Activated CD8-positive, alpha-beta T cell treated with anti-CD3 and anti-CD28 coated beads, Interleukin-2, amount 10 ng/mL, durations not matched to agents 7 days and 5 days (primary cell): ENCODE measurements at regions not wholly inside any gene's neighbourhood (a gene's known extent, or its start where the extent isn't known, plus 50 kb on each side); places are given as distances from the start of the nearest gene placed in this dataset.
"Not testable (repeated sequence)": the region's sequence is repeated elsewhere in the genome, so short reads cannot be mapped to it uniquely, and the experiment has no call there.

Experiments used
- ATAC-seq: fragments of 150-1000 bp; cut with Tn5 transposase; one replicate; pipeline ENCODE4 v1.10.0; 2021; ENCODE audit warnings: moderate library complexity
- CTCF ChIA-PET: fragments of 350-600 bp; sonication (Branson Sonifier 250); formaldehyde crosslinking; loops from one replicate; lab custom pipeline; 2021; ENCODE audit warnings: antibody characterized with exemption; lab: Charles Lee
- POLR2A ChIA-PET: fragments of 350-600 bp; sonication (Branson Sonifier 250); formaldehyde crosslinking; loops from one replicate; lab custom pipeline; 2021; ENCODE audit warnings: antibody characterized with exemption; lab: Charles Lee
- DNase-seq: peaks from one replicate; pipeline ENCODE4 v3.0.0-alpha.2; 2020
- H3K27ac Mint-ChIP-seq: one replicate; pipeline ENCODE4 v1.8.0; 2021; ENCODE audit warnings: mild to moderate bottlenecking, mixed read lengths
- H3K27me3 Mint-ChIP-seq: one replicate; pipeline ENCODE4 v1.8.0; 2021; ENCODE audit warnings: low read depth, mixed read lengths
- H3K36me3 Mint-ChIP-seq: one replicate; pipeline ENCODE4 v1.8.0; 2021; ENCODE audit warnings: low read depth, mixed read lengths
- H3K4me1 Mint-ChIP-seq: one replicate; pipeline ENCODE4 v1.8.0; 2021; ENCODE audit warnings: low read depth, mixed read lengths
- H3K4me3 Mint-ChIP-seq: one replicate; pipeline ENCODE4 v1.8.0; 2021; ENCODE audit warnings: mild to moderate bottlenecking, mixed read lengths
- H3K9me3 Mint-ChIP-seq: one replicate; pipeline ENCODE4 v1.8.0; 2022; ENCODE audit warnings: mixed read lengths; ENCODE audit not compliant: insufficient read depth

DNA sequence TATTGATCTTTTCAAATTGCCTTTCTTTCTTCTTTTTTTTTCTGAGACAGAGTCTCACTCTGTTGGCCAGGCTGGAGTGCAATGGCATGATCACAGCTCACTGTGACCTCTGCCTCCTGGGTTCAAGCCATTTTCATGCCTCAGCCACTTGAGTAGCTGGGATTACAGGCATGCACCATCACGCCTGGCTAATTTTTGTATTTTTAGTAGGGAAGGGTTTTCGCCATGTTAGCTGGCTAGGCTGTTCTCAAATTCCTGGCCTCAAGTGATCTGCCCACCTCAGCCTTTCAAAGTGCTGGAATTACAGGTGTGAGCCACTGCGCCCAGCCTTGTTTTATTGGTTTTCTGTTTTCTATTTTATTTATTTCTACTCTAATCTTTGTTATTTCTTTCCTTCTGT is 82.7 kb upstream of the NUDT6 start:
- Mint-ChIP-seq H3K36me3 (peaks cover 41% of the 10 kb centered on the region), H3K9me3 (peaks cover 26% of the 10 kb centered on the region)
- H3K27ac Mint-ChIP-seq, CTCF ChIA-PET, H3K27me3 Mint-ChIP-seq, ATAC-seq, H3K4me3 Mint-ChIP-seq, DNase-seq, H3K4me1 Mint-ChIP-seq, POLR2A ChIA-PET: not testable (repeated sequence)

DNA sequence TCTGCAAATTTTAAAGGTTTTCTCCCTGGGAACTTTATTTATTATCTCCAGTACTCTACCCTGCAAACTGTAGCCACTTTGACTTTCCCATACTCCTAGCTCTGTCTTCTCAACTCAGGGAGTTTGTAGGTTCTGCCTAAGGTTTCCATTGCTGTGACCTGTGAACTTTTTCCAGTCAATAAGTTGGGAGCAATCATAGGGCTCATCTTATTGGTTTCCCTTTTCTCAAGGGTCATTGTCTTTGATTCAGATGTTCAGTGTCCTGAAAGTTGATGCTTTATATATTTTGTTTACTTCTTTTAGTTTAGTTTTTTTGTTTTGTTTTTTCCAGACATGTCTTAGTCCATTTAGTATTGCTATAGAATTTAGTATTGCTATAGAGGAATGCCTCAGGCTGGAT is 85.3 kb upstream of the NUDT6 start:
- H3K4me3 Mint-ChIP-seq = no peak overlapping the region
- no peak overlapping the region for H3K27ac Mint-ChIP-seq
- H3K27me3 Mint-ChIP-seq = no peaks in the 10 kb centered on the region
- ChIA-PET CTCF (no interaction called here), POLR2A (no interaction called here)
- peaks cover 24% of the 10 kb centered on the region for H3K9me3 Mint-ChIP-seq
- peaks cover 40% of the 10 kb centered on the region for H3K36me3 Mint-ChIP-seq
- H3K4me1 Mint-ChIP-seq = no peaks in the 10 kb centered on the region
- ATAC-seq (no peak), DNase-seq (no peak)

DNA sequence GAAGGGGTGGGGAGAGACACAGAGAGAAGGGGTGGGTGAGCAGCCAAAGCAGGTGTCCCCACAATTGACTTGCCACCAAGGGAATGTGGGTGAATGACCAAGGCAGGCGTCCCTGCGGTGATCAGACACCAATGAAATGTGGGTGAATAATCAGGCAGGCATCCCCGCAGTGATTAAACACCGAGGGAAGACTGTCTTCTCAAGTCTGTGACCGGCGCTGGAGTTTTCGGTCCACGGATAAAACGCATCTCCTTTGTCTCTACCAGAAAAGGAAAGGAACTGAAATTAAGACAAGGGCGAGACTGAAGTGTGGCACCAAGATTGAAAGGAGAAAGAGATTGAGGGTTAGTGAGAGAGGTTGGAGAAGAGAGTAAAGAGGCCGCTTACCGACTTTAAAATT is 90.0 kb upstream of the NUDT6 start:
- H3K4me3 Mint-ChIP-seq, H3K27ac Mint-ChIP-seq, CTCF ChIA-PET, ATAC-seq, H3K27me3 Mint-ChIP-seq, H3K4me1 Mint-ChIP-seq, H3K9me3 Mint-ChIP-seq, POLR2A ChIA-PET, DNase-seq: not testable (repeated sequence)
- H3K36me3 Mint-ChIP-seq = peaks cover 20% of the 10 kb centered on the region

DNA sequence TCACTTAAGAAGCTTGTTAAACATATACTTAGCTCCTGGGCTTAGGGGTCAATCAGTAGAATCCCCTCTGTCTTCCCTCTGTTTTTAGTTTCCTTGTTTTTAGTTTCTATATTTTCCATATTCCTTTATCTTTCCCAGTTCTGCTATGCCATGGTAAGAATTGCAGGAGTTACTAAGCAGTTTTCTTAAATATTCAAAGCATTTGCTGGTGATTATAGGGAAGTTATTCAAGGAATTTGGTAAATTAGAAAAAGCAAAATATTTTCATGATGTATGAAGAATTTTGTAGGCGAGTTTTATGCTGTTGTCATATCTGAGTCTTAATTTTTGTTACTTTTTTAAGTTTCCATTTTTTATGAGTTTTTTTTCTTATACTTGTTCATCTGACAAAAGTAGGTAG is 91.6 kb upstream of the NUDT6 start:
- ATAC-seq = no peak
- H3K27ac Mint-ChIP-seq = no peak overlapping the region

DNA sequence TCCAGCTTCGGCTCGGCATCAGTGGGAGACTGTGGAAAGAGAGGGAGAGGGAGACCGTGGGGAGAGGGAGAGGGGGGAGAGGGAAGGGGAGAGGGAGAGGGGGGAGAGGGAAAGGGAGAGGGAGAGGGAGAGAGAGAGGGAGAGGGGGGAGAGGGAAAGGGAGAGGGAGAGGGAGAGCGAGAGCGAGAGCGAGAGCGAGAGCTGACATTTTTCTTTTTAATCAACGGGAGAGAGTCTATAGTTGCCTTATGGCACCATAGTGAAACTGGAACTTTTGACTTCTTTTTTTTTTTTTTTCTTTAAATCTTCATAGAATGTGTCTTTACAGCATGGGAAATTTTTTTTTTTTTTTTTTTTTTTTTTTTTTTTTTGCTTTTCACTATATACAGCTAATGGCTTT is 94.7 kb upstream of the NUDT6 start:
- H3K27me3 Mint-ChIP-seq = no peaks in the 10 kb centered on the region
- no peak overlapping the region for H3K27ac Mint-ChIP-seq
- peaks cover 4% of the 10 kb centered on the region for H3K9me3 Mint-ChIP-seq
- H3K4me1 Mint-ChIP-seq = no peaks in the 10 kb centered on the region
- no peak overlapping the region for H3K4me3 Mint-ChIP-seq
- ChIA-PET CTCF (interaction anchor here (1.0 kb wide), 1 partner anchor 57 kb away, joined by 4 read pairs; no protein-coding TSS in a partner anchor), POLR2A (no interaction called here)
- DNase-seq (no peak), ATAC-seq (no peak)
- peaks cover 12% of the 10 kb centered on the region for H3K36me3 Mint-ChIP-seq

More for the DNA sequence above, 91.6 kb upstream of the NUDT6 start:
- Mint-ChIP-seq H3K4me1 (no peaks in the 10 kb centered on the region), H3K4me3 (no peak overlapping the region), H3K9me3 (no peaks in the 10 kb centered on the region), H3K36me3 (peaks cover 18% of the 10 kb centered on the region), H3K27me3 (no peaks in the 10 kb centered on the region)
- no peak for DNase-seq
- POLR2A ChIA-PET = no interaction called here
- CTCF ChIA-PET = no interaction called here

GRCh38 chr4:123017636-123018395 is 95.4 kb upstream of the NUDT6 start:
- Mint-ChIP-seq H3K36me3 (peaks cover 12% of the 10 kb centered on the region), H3K27me3 (no peaks in the 10 kb centered on the region), H3K9me3 (peaks cover 4% of the 10 kb centered on the region), H3K4me1 (no peaks in the 10 kb centered on the region), H3K4me3 (no peak overlapping the region), H3K27ac (no peak overlapping the region)
- CTCF ChIA-PET = interaction anchor here (1.0 kb wide), 1 partner anchor 58 kb away, joined by 4 read pairs; no protein-coding TSS in a partner anchor
- DNase-seq = no peak
- ATAC-seq = no peak
- POLR2A ChIA-PET = no interaction called here

- no peaks in the 10 kb centered on the region for H3K4me1 Mint-ChIP-seq
- H3K27me3 Mint-ChIP-seq = no peaks in the 10 kb centered on the region
- no peak for ATAC-seq
- CTCF ChIA-PET = interaction anchor here (1.0 kb wide), 1 partner anchor 58 kb away, joined by 4 read pairs; no protein-coding TSS in a partner anchor
- no peak overlapping the region for H3K4me3 Mint-ChIP-seq
- DNase-seq = no peak
- POLR2A ChIA-PET = no interaction called here
- peaks cover 4% of the 10 kb centered on the region for H3K9me3 Mint-ChIP-seq
- peaks cover 12% of the 10 kb centered on the region for H3K36me3 Mint-ChIP-seq
- H3K27ac Mint-ChIP-seq = no peak overlapping the region
Measured at GRCh38 chr4:123018396-123018775, 96.0 kb upstream of the NUDT6 start.

DNA sequence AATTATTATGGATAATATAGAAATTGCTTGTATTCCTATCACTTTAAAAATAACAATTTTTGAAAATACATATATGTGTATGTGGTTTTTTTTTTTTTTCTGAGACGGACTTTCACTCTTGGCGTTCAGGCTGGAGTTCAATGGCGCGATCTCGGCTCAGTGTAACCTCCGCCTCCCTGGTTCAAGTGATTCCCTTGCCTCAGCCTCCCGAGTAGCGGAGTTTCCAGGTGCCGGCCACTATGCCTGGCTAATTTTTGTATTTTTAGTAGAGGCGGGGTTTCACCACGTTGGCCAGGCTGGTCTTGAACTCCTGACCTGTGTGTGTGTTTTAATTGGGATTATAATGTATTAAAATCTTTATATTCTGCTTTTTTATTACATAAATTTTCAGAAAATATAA is 97.9 kb upstream of the NUDT6 start:
- H3K4me3 Mint-ChIP-seq = no peak overlapping the region
- H3K36me3 Mint-ChIP-seq = peaks cover 12% of the 10 kb centered on the region
- DNase-seq (no peak), ATAC-seq (no peak)
- H3K27me3 Mint-ChIP-seq = no peaks in the 10 kb centered on the region
- POLR2A ChIA-PET = no interaction called here
- no peak overlapping the region for H3K27ac Mint-ChIP-seq
- CTCF ChIA-PET = no interaction called here
- H3K4me1 Mint-ChIP-seq = peaks cover 4% of the 10 kb centered on the region
- H3K9me3 Mint-ChIP-seq = peaks cover 4% of the 10 kb centered on the region

DNA sequence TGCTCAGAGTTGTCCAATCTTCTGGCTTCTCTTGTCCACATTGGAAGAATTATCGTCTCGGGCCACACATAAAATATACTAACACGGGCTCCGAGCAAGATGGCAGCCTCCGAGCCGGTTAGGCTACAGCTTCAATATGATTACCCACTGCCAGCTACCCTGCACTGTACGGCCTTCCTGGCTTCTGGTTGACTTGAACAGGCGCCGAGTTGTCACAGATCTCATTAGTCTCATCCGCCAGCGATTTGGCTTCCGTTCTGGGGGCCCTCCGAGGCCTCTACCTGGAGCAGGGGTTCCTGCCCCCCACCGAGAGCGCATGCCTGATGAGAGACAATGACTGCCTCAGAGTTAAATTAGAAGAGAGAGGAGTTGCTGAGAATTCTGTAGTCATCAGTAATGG is 101.2 kb upstream of the NUDT6 start:
- DNase-seq (no peak), ATAC-seq (no peak)
- H3K9me3 Mint-ChIP-seq = peaks cover 4% of the 10 kb centered on the region
- POLR2A ChIA-PET = no interaction called here
- CTCF ChIA-PET = no interaction called here
- H3K4me3 Mint-ChIP-seq = no peak overlapping the region
- peaks cover 5% of the 10 kb centered on the region for H3K36me3 Mint-ChIP-seq
- H3K27ac Mint-ChIP-seq = no peak overlapping the region
- H3K4me1 Mint-ChIP-seq = peaks cover 8% of the 10 kb centered on the region
- no peaks in the 10 kb centered on the region for H3K27me3 Mint-ChIP-seq

DNA sequence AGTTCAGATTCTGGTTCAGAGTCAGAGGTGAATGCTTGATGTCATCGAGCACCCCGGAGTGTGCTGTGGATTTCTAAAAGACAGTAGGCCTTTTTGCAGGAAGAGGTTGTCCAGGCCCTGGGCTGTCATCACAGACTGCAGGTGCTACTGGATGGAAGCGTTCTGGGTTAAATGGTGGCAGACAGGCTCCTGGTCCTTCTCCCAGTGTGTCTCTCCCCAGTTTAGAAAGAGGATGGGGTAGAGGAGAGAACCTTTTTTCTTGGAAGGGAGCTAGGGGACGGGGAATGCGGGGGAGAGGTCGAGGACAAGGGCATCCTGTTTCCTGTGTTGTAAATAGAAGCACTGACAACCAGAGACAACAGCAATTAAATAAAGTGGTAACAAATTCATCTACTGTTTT is 102.3 kb upstream of the NUDT6 start:
- Mint-ChIP-seq H3K4me3 (no peak overlapping the region), H3K27me3 (no peaks in the 10 kb centered on the region), H3K36me3 (peaks cover 10% of the 10 kb centered on the region), H3K9me3 (peaks cover 4% of the 10 kb centered on the region), H3K4me1 (peaks cover 8% of the 10 kb centered on the region), H3K27ac (no peak overlapping the region)
- ChIA-PET CTCF (no interaction called here), POLR2A (no interaction called here)
- ATAC-seq (no peak), DNase-seq (no peak)

DNA sequence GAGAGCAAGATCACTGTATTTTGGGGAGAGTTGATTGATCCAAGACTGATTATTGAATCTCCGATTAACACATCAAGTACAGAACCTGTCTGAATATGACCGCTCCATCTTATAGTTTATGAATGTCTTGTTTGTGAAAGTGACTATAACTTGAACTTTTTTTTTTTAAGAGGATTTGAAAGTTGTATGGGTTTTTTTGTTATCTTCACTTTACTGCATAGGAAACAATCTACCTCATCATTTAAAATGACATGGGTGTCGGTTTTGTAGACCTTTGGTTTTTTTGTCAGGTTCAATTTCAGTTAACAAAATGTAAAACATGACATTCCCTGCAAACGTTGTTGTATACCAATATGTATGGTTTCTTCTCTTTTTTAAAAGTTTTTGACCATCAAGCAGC is 103.0 kb upstream of the NUDT6 start:
- H3K9me3 Mint-ChIP-seq = peaks cover 4% of the 10 kb centered on the region
- peaks cover 8% of the 10 kb centered on the region for H3K36me3 Mint-ChIP-seq
- ChIA-PET CTCF (no interaction called here), POLR2A (no interaction called here)
- no peak overlapping the region for H3K4me3 Mint-ChIP-seq
- no peak for DNase-seq
- no peak overlapping the region for H3K27ac Mint-ChIP-seq
- ATAC-seq = no peak
- peaks cover 8% of the 10 kb centered on the region for H3K4me1 Mint-ChIP-seq
- no peaks in the 10 kb centered on the region for H3K27me3 Mint-ChIP-seq

GRCh38 chr4:123026015-123026414 is 103.6 kb upstream of the NUDT6 start:
- DNase-seq, H3K36me3 Mint-ChIP-seq, POLR2A ChIA-PET, ATAC-seq, H3K4me1 Mint-ChIP-seq, H3K9me3 Mint-ChIP-seq, H3K4me3 Mint-ChIP-seq, H3K27ac Mint-ChIP-seq, H3K27me3 Mint-ChIP-seq: not testable (repeated sequence)
- CTCF ChIA-PET = interaction anchor here (0.6 kb wide), 1 partner anchor 28 kb away, joined by 3 read pairs; no protein-coding TSS in a partner anchor
